ENCODE measurements at regions not wholly inside any gene's neighbourhood (a gene's known extent, or its start where the extent isn't known, plus 50 kb on each side); places are given as distances from the start of the nearest gene placed in this dataset.

- DNase-seq (ENCODE audit: low read depth), result no peak
These were observed 1218.7 kb downstream of the EFNB2 start for GRCh38 chr13:105316731-105317130.

GRCh38 chr13:105312906-105313305 is 1222.6 kb downstream of the EFNB2 start:
- no peak for DNase-seq (ENCODE audit: low read depth)

- DNase-seq (ENCODE audit: low read depth), result no peak
These were observed 1224.4 kb downstream of the EFNB2 start for GRCh38 chr13:105311094-105311493.

GRCh38 chr13:105307776-105308175 is 1227.7 kb downstream of the EFNB2 start:
- DNase-seq (ENCODE audit: low read depth), result no peak

GRCh38 chr13:105297839-105298238 is 1237.6 kb downstream of the EFNB2 start:
- DNase-seq (ENCODE audit: low read depth), result no peak

- no peak for DNase-seq (ENCODE audit: low read depth)
These were observed 1243.5 kb downstream of the EFNB2 start for GRCh38 chr13:105291987-105292386.

GRCh38 chr13:105290596-105290995 is 1244.9 kb downstream of the EFNB2 start:
- DNase-seq (ENCODE audit: low read depth), result no peak

- DNase-seq (ENCODE audit: low read depth), result no peak
These were observed 1249.9 kb downstream of the EFNB2 start for GRCh38 chr13:105285526-105285925.

- DNase-seq (ENCODE audit: low read depth), result no peak
These were observed 1252.8 kb downstream of the EFNB2 start for GRCh38 chr13:105282406-105283285.

GRCh38 chr13:105278943-105279381 is 1256.5 kb downstream of the EFNB2 start:
- DNase-seq (ENCODE audit: low read depth), result no peak

GRCh38 chr13:105276571-105276970 is 1258.9 kb downstream of the EFNB2 start:
- no peak for DNase-seq (ENCODE audit: low read depth)

GRCh38 chr13:105273665-105274222 is 1261.7 kb downstream of the EFNB2 start:
- no peak for DNase-seq (ENCODE audit: low read depth)

GRCh38 chr13:105272660-105273631 is 1262.5 kb downstream of the EFNB2 start:
- DNase-seq (ENCODE audit: low read depth), result no peak

GRCh38 chr13:105266615-105267014 is 1268.8 kb downstream of the EFNB2 start:
- DNase-seq (ENCODE audit: low read depth), result no peak

GRCh38 chr13:105262579-105262978 is 1272.9 kb downstream of the EFNB2 start:
- no peak for DNase-seq (ENCODE audit: low read depth)

GRCh38 chr13:105259426-105259825 is 1276.0 kb downstream of the EFNB2 start:
- no peak for DNase-seq (ENCODE audit: low read depth)

GRCh38 chr13:105255472-105255871 is 1280.0 kb downstream of the EFNB2 start:
- DNase-seq (ENCODE audit: low read depth), result no peak

- no peak for DNase-seq (ENCODE audit: low read depth)
These were observed 1284.2 kb downstream of the EFNB2 start for GRCh38 chr13:105251293-105251692.

GRCh38 chr13:105247830-105248229 is 1287.6 kb downstream of the EFNB2 start:
- no peak for DNase-seq (ENCODE audit: low read depth)

- DNase-seq (ENCODE audit: low read depth), result no peak
These were observed 1295.1 kb downstream of the EFNB2 start for GRCh38 chr13:105240371-105240770.

- no peak for DNase-seq (ENCODE audit: low read depth)
These were observed 1303.0 kb downstream of the EFNB2 start for GRCh38 chr13:105232439-105232838.

- no peak for DNase-seq (ENCODE audit: low read depth)
These were observed 1303.5 kb downstream of the EFNB2 start for GRCh38 chr13:105232006-105232405.
